H1 (cell line): ENCODE measurements at regions not wholly inside any gene's neighbourhood (a gene's known extent, or its start where the extent isn't known, plus 50 kb on each side); places are given as distances from the start of the nearest gene placed in this dataset.

Experiments used
- CTCF ChIA-PET: fragments of 300-600 bp; sonication (Branson Sonifier 250); formaldehyde crosslinking; loops from one replicate; lab custom pipeline; 2021; ENCODE audit not compliant: partially characterized antibody; lab: Charles Lee
- POLR2A ChIA-PET: fragments of 300-600 bp; sonication (Branson Sonifier 250); formaldehyde crosslinking; loops from one replicate; lab custom pipeline; 2021; ENCODE audit warnings: inconsistent platforms; ENCODE audit not compliant: partially characterized antibody; lab: Charles Lee
- DNase-seq, 2 experiments: peaks; one replicate each; pipeline versions ENCODE4 v3.0.0 to v3.0.0-alpha.2; 2010 to 2022; ENCODE audit warnings: low spot score in 2 of 2, low read depth in 1 of 2, mixed read lengths in 1 of 2
- FAIRE-seq: peaks from 2 replicates; lab custom pipeline; 2011; peaks lifted over from hg19 to GRCh38; lab: Jason Lieb, UNC
- H2AFZ ChIP-seq: 2 replicates; pipeline ENCODE4 v1.8.1; 2012; ENCODE audit warnings: low read length, inconsistent platforms
- H2AK5ac ChIP-seq: 2 replicates; pipeline ENCODE4 v1.6.1; 2013; ENCODE audit warnings: low read depth, low read length
- H2BK120ac ChIP-seq: replicated peaks from 2 replicates; pipeline ENCODE3; 2013; ENCODE audit warnings: low read depth, low read length, inconsistent platforms
- H2BK12ac ChIP-seq: 2 replicates; pipeline ENCODE4 v1.6.1; 2013; ENCODE audit warnings: low read depth, low read length
- H2BK15ac ChIP-seq: 2 replicates; pipeline ENCODE4 v1.6.1; 2013; ENCODE audit warnings: low read length
- H2BK20ac ChIP-seq: 2 replicates; pipeline ENCODE4 v1.6.1; 2013; ENCODE audit warnings: low read length
- H2BK5ac ChIP-seq: 2 replicates; pipeline ENCODE4 v1.6.1; 2013; ENCODE audit warnings: low read depth, low read length
- H3K14ac ChIP-seq: 2 replicates; pipeline ENCODE4 v1.6.1; 2013; ENCODE audit warnings: inconsistent platforms; ENCODE audit not compliant: insufficient read length
- H3K18ac ChIP-seq: 2 replicates; pipeline ENCODE4 v1.6.1; 2013; ENCODE audit warnings: low read length; ENCODE audit errors: extremely low read depth
- H3K23ac ChIP-seq: 2 replicates; pipeline ENCODE4 v1.6.1; 2013; ENCODE audit warnings: inconsistent platforms; ENCODE audit not compliant: insufficient read length
- H3K23me2 ChIP-seq: 2 replicates; pipeline ENCODE4 v1.6.1; 2013; ENCODE audit warnings: low read depth, low read length
- H3K27ac ChIP-seq: 2 replicates; pipeline ENCODE4 v1.6.1; 2011; ENCODE audit warnings: low read depth, low read length, inconsistent platforms
- H3K27me3 ChIP-seq, 4 experiments: replicated peaks in 1 of 4; 1 replicate in 1 of 4; 2 replicates in 3 of 4; pipeline versions ENCODE4 v1.6.1 to v1.8.1; 2011 to 2013; ENCODE audit warnings: low read length in 3 of 4, mild to moderate bottlenecking in 3 of 4, inconsistent platforms in 2 of 4, mixed read lengths in 2 of 4, moderate library complexity in 1 of 4; ENCODE audit not compliant: control insufficient read depth in 3 of 4, insufficient read depth in 3 of 4; ENCODE audit errors: extremely low read depth in 1 of 4
- H3K36me3 ChIP-seq, 4 experiments: 2 replicates each; pipeline versions ENCODE4 v1.6.1 to v1.8.1; 2011 to 2013; ENCODE audit warnings: mild to moderate bottlenecking in 4 of 4, low read length in 3 of 4, moderate library complexity in 2 of 4, control low read depth in 1 of 4, inconsistent platforms in 1 of 4; ENCODE audit not compliant: insufficient read depth in 4 of 4, control insufficient read depth in 2 of 4
- H3K4ac ChIP-seq: replicated peaks from 2 replicates; pipeline ENCODE3; 2013; ENCODE audit warnings: low read length, low read depth, mixed read lengths, inconsistent platforms; ENCODE audit not compliant: insufficient read length
- H3K4me1 ChIP-seq, 4 experiments: replicated peaks in 1 of 4; 1 replicate in 1 of 4; 2 replicates in 3 of 4; pipeline versions ENCODE4 v1.6.1 to v1.8.1; 2011 to 2013; ENCODE audit warnings: low read length in 3 of 4, inconsistent platforms in 2 of 4, mixed read lengths in 1 of 4; ENCODE audit not compliant: insufficient read depth in 4 of 4, control insufficient read depth in 3 of 4
- H3K4me2 ChIP-seq, 2 experiments: 2 replicates each; pipeline versions ENCODE4 v1.6.1 to v1.8.1; 2011 to 2013; ENCODE audit warnings: low read depth in 2 of 2, low read length in 2 of 2, control low read depth in 1 of 2, inconsistent platforms in 1 of 2, mild to moderate bottlenecking in 1 of 2; ENCODE audit not compliant: insufficient read depth in 1 of 2
- H3K4me3 ChIP-seq, 4 experiments: fragments of 200-600, 300-600 bp in 1 of 4; sonication (generic), shearing (Covaris generic), sonication (Bioruptor Twin) in 1 of 4; 2 replicates each; pipeline versions ENCODE4 v1.5.1 to v1.8.1; 2011 to 2016; ENCODE audit warnings: low read length in 4 of 4, low read depth in 3 of 4, control low read depth in 2 of 4, inconsistent platforms in 2 of 4, mild to moderate bottlenecking in 2 of 4, mixed read lengths in 1 of 4, moderate library complexity in 1 of 4; ENCODE audit not compliant: insufficient read depth in 2 of 4; ENCODE audit errors: extremely low read depth in 1 of 4
- H3K56ac ChIP-seq: replicated peaks from 2 replicates; pipeline ENCODE3; 2013; ENCODE audit warnings: low read depth, mild to moderate bottlenecking, mixed read lengths, low read length, inconsistent platforms; ENCODE audit not compliant: insufficient read length
- H3K79me1 ChIP-seq: 2 replicates; pipeline ENCODE4 v1.6.1; 2013; ENCODE audit warnings: low read depth, low read length, control low read depth
- H3K79me2 ChIP-seq, 2 experiments: 2 replicates each; pipeline versions ENCODE4 v1.6.1 to v1.8.1; 2012 to 2013; ENCODE audit warnings: low read length in 2 of 2, mild to moderate bottlenecking in 2 of 2, inconsistent platforms in 1 of 2; ENCODE audit not compliant: insufficient read depth in 2 of 2, control insufficient read depth in 1 of 2
- H3K9ac ChIP-seq, 4 experiments: replicated peaks in 1 of 4; 1 replicate in 1 of 4; 2 replicates in 3 of 4; pipeline versions ENCODE4 v1.6.1 to v1.8.1; 2011 to 2013; ENCODE audit warnings: low read depth in 3 of 4, low read length in 3 of 4, control low read depth in 2 of 4, mild to moderate bottlenecking in 2 of 4, moderate library complexity in 2 of 4, inconsistent platforms in 1 of 4; ENCODE audit errors: extremely low read depth in 1 of 4
- H3K9me3 ChIP-seq, 2 experiments: 2 replicates each; pipeline versions ENCODE4 v1.6.1 to v1.8.1; 2012 to 2013; ENCODE audit warnings: mild to moderate bottlenecking in 2 of 2, moderate library complexity in 2 of 2, control low read depth in 1 of 2, inconsistent platforms in 1 of 2, low read depth in 1 of 2, low read length in 1 of 2, mixed read lengths in 1 of 2; ENCODE audit not compliant: insufficient read depth in 2 of 2
- H4K20me1 ChIP-seq, 2 experiments: replicated peaks in 1 of 2; 2 replicates each; pipeline versions ENCODE3 to v1.8.1; 2011 to 2013; ENCODE audit warnings: inconsistent platforms in 2 of 2, low read length in 2 of 2, mild to moderate bottlenecking in 1 of 2; ENCODE audit not compliant: insufficient read depth in 2 of 2, control insufficient read depth in 1 of 2
- H4K5ac ChIP-seq: 2 replicates; pipeline ENCODE4 v1.6.1; 2013; ENCODE audit warnings: low read length, low read depth, mixed read lengths, inconsistent platforms; ENCODE audit not compliant: insufficient read length
- H4K8ac ChIP-seq: 2 replicates; pipeline ENCODE4 v1.8.0; 2013; ENCODE audit warnings: mild to moderate bottlenecking, moderate library complexity, low read length, inconsistent platforms; ENCODE audit not compliant: insufficient read depth; ENCODE audit errors: extremely low read depth
- H4K91ac ChIP-seq: replicated peaks from 2 replicates; pipeline ENCODE3; 2013; ENCODE audit warnings: low read length, mixed read lengths, inconsistent platforms; ENCODE audit not compliant: insufficient read length
- ASH2L ChIP-seq: fragments of 200-600, 300-600 bp; sonication (generic); IDR thresholded peaks from one replicate; pipeline ENCODE4 v1.7.1; 2017; ENCODE audit warnings: low read length
- RBBP5 ChIP-seq: IDR thresholded peaks from 2 replicates; pipeline ENCODE4 v1.7.1; 2012; ENCODE audit warnings: low read depth, mild to moderate bottlenecking, inconsistent platforms, low read length, moderate library complexity, borderline replicate concordance
- RFX5 ChIP-seq: IDR thresholded peaks from 2 replicates; pipeline ENCODE4 v1.6.1; 2011; ENCODE audit warnings: low read depth, low read length, improper control_type of control experiment, borderline replicate concordance
- SAP30 ChIP-seq: fragments of 300-600 bp; sonication (generic); IDR thresholded peaks from 2 replicates; pipeline ENCODE4 v1.7.1; 2012; ENCODE audit warnings: low read length, moderate library complexity, mild to moderate bottlenecking, inconsistent platforms; ENCODE audit not compliant: insufficient read depth, insufficient replicate concordance
- SIX5 ChIP-seq: IDR thresholded peaks from 2 replicates; pipeline ENCODE4 v1.6.1; 2011; ENCODE audit warnings: mild to moderate bottlenecking, low read depth, low read length
- SP2 ChIP-seq: IDR thresholded peaks from 2 replicates; pipeline ENCODE4 v1.6.1; 2012; ENCODE audit warnings: mild to moderate bottlenecking, low read length, inconsistent platforms
- TBP ChIP-seq: IDR thresholded peaks from 2 replicates; pipeline ENCODE4 v1.6.1; 2011; ENCODE audit warnings: low read depth, low read length, improper control_type of control experiment
- WGBS, 2 experiments: shearing (Covaris generic) in 1 of 2; methylation state at CpG; one replicate each; pipeline versions ENCODE4 v1.1.6 to v1.1.7; 2013 to 2015; ENCODE audit warnings: low lambda C conversion rate in 2 of 2, mixed read lengths in 2 of 2, inconsistent platforms in 1 of 2, low coverage in 1 of 2, missing lambda C conversion rate in 1 of 2; ENCODE audit not compliant: insufficient replicate concordance in 2 of 2, insufficient coverage in 1 of 2, insufficient read length in 1 of 2; ENCODE audit errors: extremely low coverage in 1 of 2, missing lambda C conversion rate in 1 of 2; 5-methylcytosine and 5-hydroxymethylcytosine counted together
- TF ChIP-seq, protein P1 (sequence below): IDR thresholded peaks from 2 replicates; pipeline ENCODE4 v1.6.1; 2012; ENCODE audit warnings: low read length, inconsistent platforms
- TF ChIP-seq, protein P2 (sequence below): IDR thresholded peaks from 2 replicates; pipeline ENCODE4 v1.6.1; 2011; ENCODE audit warnings: low read depth, mild to moderate bottlenecking, low read length; ENCODE audit not compliant: insufficient read depth
- TF ChIP-seq, protein P3 (sequence below), 3 experiments: IDR thresholded peaks; 1 replicate in 2 of 3; 2 replicates in 1 of 3; pipeline versions ENCODE4 v1.5.1 to v1.6.1; 2011; ENCODE audit warnings: low read length in 3 of 3, mild to moderate bottlenecking in 3 of 3, inconsistent platforms in 2 of 3, low read depth in 1 of 3, moderate library complexity in 1 of 3; ENCODE audit not compliant: insufficient read depth in 1 of 3; ENCODE audit errors: control extremely low read depth in 1 of 3

GRCh38 chr12:90393089-90393488, 561.9 kb downstream of the CCER1 start:
- H3K27ac ChIP-seq, result no peak overlapping the region
- no peak overlapping the region for H3K18ac ChIP-seq
- DNase-seq, result no peak
- H2BK20ac ChIP-seq, result no peak overlapping the region
- H3K79me1 ChIP-seq, result no peaks in the 10 kb centered on the region
- H2AFZ ChIP-seq, result no peak overlapping the region
- H3K4ac ChIP-seq, result no peak overlapping the region
- no peaks in the 10 kb centered on the region for H3K36me3 ChIP-seq
- no peak overlapping the region for H3K14ac ChIP-seq
- H4K91ac ChIP-seq, result no peak overlapping the region
- no peak overlapping the region for H3K9ac ChIP-seq
- no peaks in the 10 kb centered on the region for H4K20me1 ChIP-seq
- no peak overlapping the region for H2BK120ac ChIP-seq
- no peak overlapping the region for H4K5ac ChIP-seq
- CTCF ChIA-PET, result no interaction called here
- H3K23ac ChIP-seq, result no peak overlapping the region
- H3K4me2 ChIP-seq, result no peak overlapping the region
- H3K27me3 ChIP-seq, result no peaks in the 10 kb centered on the region
- H2BK15ac ChIP-seq, result no peak overlapping the region
- 86% methylated on average over 3 of the region's 3 CpGs; no CpG with 5 or more reads in 1 of the 2 experiments for WGBS, 2 experiments
- no peak overlapping the region for H2AK5ac ChIP-seq
- no peak overlapping the region for H4K8ac ChIP-seq
- POLR2A ChIA-PET, result interaction anchor here (0.8 kb wide), 1 partner anchor 810 kb away, joined by 3 read pairs; no protein-coding TSS in a partner anchor
- H2BK12ac ChIP-seq, result no peak overlapping the region
- no peak overlapping the region for H3K56ac ChIP-seq
- H3K23me2 ChIP-seq, result no peaks in the 10 kb centered on the region
- no peak for FAIRE-seq
- H3K79me2 ChIP-seq, result no peaks in the 10 kb centered on the region
- no peaks in the 10 kb centered on the region for H3K4me1 ChIP-seq
- H3K9me3 ChIP-seq, result no peaks in the 10 kb centered on the region
- H3K4me3 ChIP-seq, result no peak overlapping the region
- no peak overlapping the region for H2BK5ac ChIP-seq
- TF ChIP-seq SAP30 (no peak), TBP (no peak), RFX5 (no peak), SIX5 (no peak), SP2 (no peak), ASH2L (no peak), RBBP5 (no peak)
- TF ChIP-seq, protein P1, sequence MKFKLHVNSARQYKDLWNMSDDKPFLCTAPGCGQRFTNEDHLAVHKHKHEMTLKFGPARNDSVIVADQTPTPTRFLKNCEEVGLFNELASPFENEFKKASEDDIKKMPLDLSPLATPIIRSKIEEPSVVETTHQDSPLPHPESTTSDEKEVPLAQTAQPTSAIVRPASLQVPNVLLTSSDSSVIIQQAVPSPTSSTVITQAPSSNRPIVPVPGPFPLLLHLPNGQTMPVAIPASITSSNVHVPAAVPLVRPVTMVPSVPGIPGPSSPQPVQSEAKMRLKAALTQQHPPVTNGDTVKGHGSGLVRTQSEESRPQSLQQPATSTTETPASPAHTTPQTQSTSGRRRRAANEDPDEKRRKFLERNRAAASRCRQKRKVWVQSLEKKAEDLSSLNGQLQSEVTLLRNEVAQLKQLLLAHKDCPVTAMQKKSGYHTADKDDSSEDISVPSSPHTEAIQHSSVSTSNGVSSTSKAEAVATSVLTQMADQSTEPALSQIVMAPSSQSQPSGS, result no peak
- TF ChIP-seq, protein P2, sequence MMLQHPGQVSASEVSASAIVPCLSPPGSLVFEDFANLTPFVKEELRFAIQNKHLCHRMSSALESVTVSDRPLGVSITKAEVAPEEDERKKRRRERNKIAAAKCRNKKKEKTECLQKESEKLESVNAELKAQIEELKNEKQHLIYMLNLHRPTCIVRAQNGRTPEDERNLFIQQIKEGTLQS, result no peak
- TF ChIP-seq, protein P3, sequence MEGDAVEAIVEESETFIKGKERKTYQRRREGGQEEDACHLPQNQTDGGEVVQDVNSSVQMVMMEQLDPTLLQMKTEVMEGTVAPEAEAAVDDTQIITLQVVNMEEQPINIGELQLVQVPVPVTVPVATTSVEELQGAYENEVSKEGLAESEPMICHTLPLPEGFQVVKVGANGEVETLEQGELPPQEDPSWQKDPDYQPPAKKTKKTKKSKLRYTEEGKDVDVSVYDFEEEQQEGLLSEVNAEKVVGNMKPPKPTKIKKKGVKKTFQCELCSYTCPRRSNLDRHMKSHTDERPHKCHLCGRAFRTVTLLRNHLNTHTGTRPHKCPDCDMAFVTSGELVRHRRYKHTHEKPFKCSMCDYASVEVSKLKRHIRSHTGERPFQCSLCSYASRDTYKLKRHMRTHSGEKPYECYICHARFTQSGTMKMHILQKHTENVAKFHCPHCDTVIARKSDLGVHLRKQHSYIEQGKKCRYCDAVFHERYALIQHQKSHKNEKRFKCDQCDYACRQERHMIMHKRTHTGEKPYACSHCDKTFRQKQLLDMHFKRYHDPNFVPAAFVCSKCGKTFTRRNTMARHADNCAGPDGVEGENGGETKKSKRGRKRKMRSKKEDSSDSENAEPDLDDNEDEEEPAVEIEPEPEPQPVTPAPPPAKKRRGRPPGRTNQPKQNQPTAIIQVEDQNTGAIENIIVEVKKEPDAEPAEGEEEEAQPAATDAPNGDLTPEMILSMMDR (IDR thresholded peaks at IDR 0.05; ENCODE audit: control extremely low read depth in 1 of 3, insufficient read depth in 1 of 3, low read depth in 1 of 3, low read length in 3 of 3), result no peak
